Thymus (tissue), 11 donors: ENCODE measurements at regions not wholly inside any gene's neighbourhood (a gene's known extent, or its start where the extent isn't known, plus 50 kb on each side); places are given as distances from the start of the nearest gene placed in this dataset.

Source experiments
- DNase-seq, 9 donors: peaks; one replicate each; pipeline ENCODE4 v3.0.0-alpha.2; 2013; ENCODE audit warnings: low spot score in 9 of 9, low read depth in 6 of 9, missing footprints in 1 of 9
- H3K27ac ChIP-seq, 2 donors: one replicate each; pipeline ENCODE4 v1.5.1; 2013; ENCODE audit warnings: control low read depth in 1 of 2, low read depth in 1 of 2, low read length in 1 of 2, mild to moderate bottlenecking in 1 of 2, moderate library complexity in 1 of 2
- H3K27me3 ChIP-seq, 2 donors: one replicate each; pipeline ENCODE4 v1.5.1; 2013; ENCODE audit warnings: low read length in 1 of 2; ENCODE audit not compliant: control insufficient read depth in 2 of 2, insufficient read depth in 1 of 2
- H3K36me3 ChIP-seq, 2 donors: one replicate each; pipeline ENCODE4 v1.5.1; 2013; ENCODE audit warnings: low read length in 1 of 2, mild to moderate bottlenecking in 1 of 2, moderate library complexity in 1 of 2; ENCODE audit not compliant: control insufficient read depth in 2 of 2, insufficient read depth in 2 of 2
- H3K4me1 ChIP-seq, 2 donors: one replicate each; pipeline ENCODE4 v1.5.1; 2013; ENCODE audit warnings: low read length in 2 of 2; ENCODE audit not compliant: control insufficient read depth in 2 of 2, insufficient read depth in 2 of 2
- H3K4me3 ChIP-seq, 2 donors: one replicate each; pipeline ENCODE4 v1.5.1; 2013; ENCODE audit warnings: low read length in 2 of 2, control low read depth in 1 of 2, mild to moderate bottlenecking in 1 of 2
- H3K9me3 ChIP-seq, 2 donors: one replicate each; pipeline ENCODE4 v1.5.1; 2013; ENCODE audit warnings: low read length in 1 of 2, mild to moderate bottlenecking in 1 of 2; ENCODE audit not compliant: control insufficient read depth in 2 of 2, insufficient read depth in 1 of 2
- WGBS: extraction: QIAGEN DNeasy Blood & Tissue Kit; methylation state at CpG from one replicate; pipeline ENCODE4 v1.1.7; 2013; 5-methylcytosine and 5-hydroxymethylcytosine counted together
- donor health status: healthy.

GRCh38 chr5:155381654-155382053, 368.1 kb downstream of the KIF4B start:
- Histone ChIP-seq H3K27me3 (no peaks in the 10 kb centered on the region), H3K9me3 (no peaks in the 10 kb centered on the region), H3K4me1 (no peaks in the 10 kb centered on the region), H3K36me3 (no peaks in the 10 kb centered on the region), H3K4me3 (no peak overlapping the region), H3K27ac (no peak overlapping the region)
- no peak for DNase-seq

- WGBS, result 90% methylated on average over 4 of the region's 4 CpGs
- no peaks in the 10 kb centered on the region for H3K4me1 ChIP-seq
- H3K27ac ChIP-seq, result no peak overlapping the region
- no peaks in the 10 kb centered on the region for H3K9me3 ChIP-seq
- no peaks in the 10 kb centered on the region for H3K27me3 ChIP-seq
- no peaks in the 10 kb centered on the region for H3K36me3 ChIP-seq
- no peak for DNase-seq
- H3K4me3 ChIP-seq, result no peak overlapping the region
These were observed 375.9 kb downstream of the KIF4B start for GRCh38 chr5:155389498-155389897.

GRCh38 chr5:155394727-155395126, 381.2 kb downstream of the KIF4B start:
- Histone ChIP-seq H3K4me1 (no peaks in the 10 kb centered on the region), H3K9me3 (no peaks in the 10 kb centered on the region), H3K27ac (no peak overlapping the region), H3K36me3 (no peaks in the 10 kb centered on the region), H3K4me3 (no peak overlapping the region), H3K27me3 (no peaks in the 10 kb centered on the region)
- DNase-seq, result no peak

GRCh38 chr5:155402927-155403640, 389.5 kb downstream of the KIF4B start:
- Histone ChIP-seq H3K4me3 (no peak overlapping the region), H3K27me3 (no peaks in the 10 kb centered on the region), H3K9me3 (peaks cover 0 to 3% of the 10 kb centered on the region in 2 donors), H3K36me3 (no peaks in the 10 kb centered on the region), H3K4me1 (no peaks in the 10 kb centered on the region), H3K27ac (no peak overlapping the region)
- no peak for DNase-seq
- WGBS, result 83% methylated on average over 5 of the region's 5 CpGs

- Histone ChIP-seq H3K36me3 (no peaks in the 10 kb centered on the region), H3K27me3 (no peaks in the 10 kb centered on the region), H3K9me3 (peaks cover 0 to 3% of the 10 kb centered on the region in 2 donors), H3K4me3 (no peak overlapping the region), H3K4me1 (no peaks in the 10 kb centered on the region), H3K27ac (no peak overlapping the region)
- no peak for DNase-seq
- 90% methylated on average over 4 of the region's 4 CpGs for WGBS
These were observed 393.3 kb downstream of the KIF4B start for GRCh38 chr5:155406815-155407214.

GRCh38 chr5:155408465-155408864, 394.9 kb downstream of the KIF4B start:
- H3K9me3 ChIP-seq, result peaks cover 0 to under 1% of the 10 kb centered on the region in 2 donors
- no peaks in the 10 kb centered on the region for H3K4me1 ChIP-seq
- 93% methylated on average over 5 of the region's 5 CpGs for WGBS
- H3K27me3 ChIP-seq, result no peaks in the 10 kb centered on the region
- no peaks in the 10 kb centered on the region for H3K36me3 ChIP-seq
- no peak for DNase-seq
- no peak overlapping the region for H3K27ac ChIP-seq
- H3K4me3 ChIP-seq, result no peak overlapping the region

GRCh38 chr5:155416765-155417164, 403.2 kb downstream of the KIF4B start:
- no peak overlapping the region for H3K27ac ChIP-seq
- WGBS, result 86% methylated on average over 1 of the region's 1 CpG
- no peaks in the 10 kb centered on the region for H3K4me1 ChIP-seq
- no peaks in the 10 kb centered on the region for H3K27me3 ChIP-seq
- no peak overlapping the region for H3K4me3 ChIP-seq
- no peak for DNase-seq
- H3K9me3 ChIP-seq, result no peaks in the 10 kb centered on the region
- no peaks in the 10 kb centered on the region for H3K36me3 ChIP-seq

- H3K27me3 ChIP-seq, result no peaks in the 10 kb centered on the region
- no peak overlapping the region for H3K27ac ChIP-seq
- 88% methylated on average over 5 of the region's 5 CpGs for WGBS
- DNase-seq, result no peak
- H3K4me1 ChIP-seq, result no peaks in the 10 kb centered on the region
- no peaks in the 10 kb centered on the region for H3K36me3 ChIP-seq
- no peaks in the 10 kb centered on the region for H3K9me3 ChIP-seq
- no peak overlapping the region for H3K4me3 ChIP-seq
These were observed 405.5 kb downstream of the KIF4B start for GRCh38 chr5:155418960-155419579.

GRCh38 chr5:155430192-155430591, 416.6 kb downstream of the KIF4B start:
- no peak for DNase-seq
- WGBS, result 94% methylated on average over 4 of the region's 4 CpGs
- no peaks in the 10 kb centered on the region for H3K9me3 ChIP-seq
- no peaks in the 10 kb centered on the region for H3K27me3 ChIP-seq
- no peak overlapping the region for H3K4me3 ChIP-seq
- no peak overlapping the region for H3K27ac ChIP-seq
- no peaks in the 10 kb centered on the region for H3K36me3 ChIP-seq
- H3K4me1 ChIP-seq, result no peaks in the 10 kb centered on the region
